Skin of body (tissue), 1 donor: ENCODE measurements at regions not wholly inside any gene's neighbourhood (a gene's known extent, or its start where the extent isn't known, plus 50 kb on each side); places are given as distances from the start of the nearest gene placed in this dataset.
A peak's percentile ranks its signal among the peaks of the same experiment; 100 is the strongest.
"Not testable (repeated sequence)": the region's sequence is repeated elsewhere in the genome, so short reads cannot be mapped to it uniquely, and the experiment has no call there.

Source experiments
- DNase-seq: peaks from one replicate; lab custom pipeline; 2025; lab: John Stamatoyannopoulos, UW

DNA sequence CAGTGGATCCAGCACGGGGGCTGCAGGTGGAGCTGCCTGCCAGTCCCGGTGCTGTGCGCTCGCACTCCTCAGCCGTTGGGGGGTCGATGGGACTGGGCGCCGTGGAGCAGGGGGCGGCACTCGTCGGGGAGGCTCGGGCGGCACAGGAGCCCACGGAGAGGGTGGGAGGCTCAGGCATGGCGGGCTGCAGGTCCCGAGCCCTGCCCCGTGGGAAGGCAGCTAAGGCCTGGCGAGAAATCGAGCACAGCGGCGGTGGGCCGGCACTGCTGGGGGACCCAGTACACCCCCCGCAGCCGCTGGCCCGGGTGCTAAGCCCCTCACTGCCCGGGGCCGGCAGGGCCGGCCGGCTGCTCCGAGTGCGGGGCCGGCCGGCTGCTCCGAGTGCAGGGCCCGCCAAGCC, 52.3 kb upstream of the MARK1 start:
- not testable (repeated sequence) for DNase-seq

DNA sequence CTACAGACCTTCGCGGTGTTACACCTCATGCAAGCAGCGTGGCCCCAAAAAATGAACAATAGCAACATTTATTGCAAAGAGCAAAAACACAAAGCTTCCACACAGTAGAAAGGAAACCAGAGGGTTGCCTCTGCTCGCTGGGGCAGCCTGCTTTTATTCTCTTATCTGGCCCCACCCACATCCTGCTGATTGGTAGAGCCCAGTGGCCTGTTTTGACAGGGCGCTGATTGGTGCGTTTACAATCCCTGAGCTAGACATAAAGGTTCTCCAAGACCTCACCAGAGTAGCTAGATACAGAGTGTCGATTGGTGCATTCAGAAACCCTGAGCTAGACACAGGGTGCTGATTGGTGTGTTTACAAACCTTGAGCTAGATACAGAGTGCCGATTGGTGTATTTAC, 52.8 kb upstream of the MARK1 start:
- DNase-seq = not testable (repeated sequence)

DNA sequence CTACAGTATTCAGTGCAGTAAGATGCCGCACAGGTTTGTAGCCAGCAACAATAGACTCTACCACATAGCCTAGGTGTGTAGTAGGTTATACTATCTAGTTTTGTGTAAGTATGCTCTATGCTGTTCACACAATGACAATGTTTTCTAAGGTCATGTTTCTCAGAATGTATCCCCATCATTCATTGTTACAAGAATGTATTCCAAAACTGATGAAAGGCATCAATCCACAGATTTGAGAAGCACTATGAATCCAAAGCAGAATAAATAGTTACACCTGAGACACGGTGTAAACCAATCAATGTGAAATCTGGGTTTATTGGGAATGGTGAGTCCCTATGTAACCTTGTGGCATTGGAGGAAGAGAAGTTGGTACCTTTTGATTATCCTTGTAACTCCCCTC, 54.5 kb upstream of the MARK1 start:
- no peak for DNase-seq

DNA sequence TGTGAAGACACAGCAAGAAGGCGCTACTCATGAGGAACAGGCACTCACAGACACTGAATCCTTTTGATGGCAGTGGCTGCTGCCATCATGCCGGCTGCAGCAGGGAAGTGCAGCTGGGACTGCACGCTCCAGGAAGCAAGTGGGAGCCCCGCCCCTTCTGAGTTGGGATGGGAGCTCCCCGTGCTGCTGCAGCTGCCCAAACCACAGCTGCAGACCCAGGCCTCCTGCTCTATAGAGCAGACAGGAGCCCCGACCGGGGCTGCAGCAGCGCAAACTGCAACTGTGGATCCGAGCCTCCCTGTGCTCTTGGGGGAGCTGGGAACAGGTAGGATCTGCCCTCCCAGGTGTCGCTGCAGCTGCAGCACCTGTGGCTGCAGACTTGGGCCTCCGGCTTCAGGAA, 65.2 kb upstream of the MARK1 start:
- DNase-seq = no peak

DNA sequence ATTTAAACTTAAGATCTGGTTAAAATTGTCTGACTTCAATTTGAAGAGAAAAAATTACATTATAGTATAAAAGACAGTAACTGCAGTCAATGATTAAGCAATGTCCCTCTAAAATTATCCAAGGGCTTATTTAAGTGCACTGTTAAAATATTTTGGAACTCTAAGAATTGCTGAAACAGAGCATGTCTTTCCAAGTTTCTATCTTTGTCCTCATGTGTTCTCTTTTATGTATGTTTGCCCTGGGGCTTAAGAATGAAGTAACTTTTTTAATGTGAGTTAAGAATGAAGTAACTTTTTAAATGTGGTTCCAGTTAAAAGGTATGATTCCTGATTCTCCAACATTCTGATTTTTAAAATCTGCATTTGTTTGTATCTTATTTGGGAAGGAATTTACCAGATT, 69.0 kb upstream of the MARK1 start:
- peak; percentile 66 for DNase-seq

DNA sequence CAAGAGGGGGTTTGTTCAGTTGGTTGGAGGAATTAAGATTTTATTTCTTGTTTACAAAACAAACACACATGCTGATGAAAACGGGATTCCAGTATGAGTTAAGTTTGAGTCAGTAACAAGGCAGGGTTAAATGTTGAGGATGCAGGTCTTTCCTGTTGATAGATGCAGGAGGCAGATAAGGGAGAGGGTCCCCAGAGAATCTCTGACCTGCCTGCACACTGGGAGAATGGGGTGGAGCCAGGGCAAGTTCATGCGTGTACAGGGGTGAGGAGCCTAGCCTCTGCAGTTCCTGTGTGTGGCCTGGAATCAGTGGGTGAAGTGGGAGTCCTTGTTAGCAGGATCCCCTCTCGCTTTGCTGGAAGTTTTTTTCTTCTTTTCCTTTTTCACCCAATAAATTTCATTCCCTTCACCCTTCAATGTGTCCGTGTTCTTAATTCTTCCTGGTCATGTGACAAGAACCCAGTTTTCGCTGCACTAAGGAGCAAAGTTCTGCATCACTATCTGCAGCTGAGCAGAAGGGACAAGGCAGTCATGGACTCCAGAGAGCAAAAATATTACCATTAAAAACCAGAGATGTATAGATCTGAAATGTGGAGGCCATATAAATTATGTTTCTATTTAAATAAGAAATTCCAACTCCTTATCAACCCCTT, 69.9 kb upstream of the MARK1 start:
- no peak for DNase-seq

DNA sequence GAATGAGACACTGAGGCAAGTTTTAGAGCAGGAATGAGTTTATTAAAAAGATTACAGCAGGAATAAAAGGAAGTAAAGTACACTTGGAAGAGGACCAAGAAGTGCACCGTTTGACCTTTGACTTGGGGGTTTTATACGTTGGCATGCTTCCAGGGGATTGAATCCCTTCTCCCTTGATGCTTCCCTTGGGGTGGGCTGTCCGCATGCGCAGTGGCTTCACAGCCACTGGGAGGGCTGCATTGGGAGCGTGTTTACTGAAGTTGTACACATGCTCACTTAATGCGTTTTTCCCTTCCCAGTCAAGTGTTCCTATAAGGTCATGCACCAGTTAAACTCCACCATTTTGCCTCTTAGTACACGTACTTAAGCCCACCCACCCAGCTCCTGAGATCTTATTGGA, 72.4 kb upstream of the MARK1 start:
- no peak for DNase-seq

DNA sequence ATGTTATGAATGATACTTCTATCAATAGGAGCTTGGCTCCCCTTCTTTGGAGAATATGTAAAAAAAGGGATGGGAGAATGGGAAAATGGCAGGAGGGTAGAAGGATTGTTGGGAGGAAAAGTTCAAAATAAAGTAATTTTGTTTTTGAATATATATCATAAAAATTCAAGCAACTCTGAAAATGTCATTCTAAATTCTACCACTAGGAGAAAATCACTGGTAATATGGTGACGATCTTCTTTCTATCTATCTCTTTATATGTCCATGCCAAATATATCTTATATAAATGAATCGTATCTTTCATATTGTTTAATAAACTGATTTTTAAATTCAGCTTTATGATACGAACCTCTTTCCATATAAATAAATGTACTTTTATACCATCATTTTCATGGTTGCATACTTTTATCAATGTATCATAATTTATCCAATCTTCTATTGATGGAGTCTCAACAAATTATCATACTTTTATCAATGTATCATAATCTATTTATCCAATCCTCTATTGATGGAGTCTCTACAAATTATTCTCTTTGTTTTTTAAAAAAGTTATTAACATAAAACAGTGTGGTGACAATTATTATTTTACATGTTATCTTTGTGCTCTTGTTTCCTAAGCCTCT, 73.7 kb upstream of the MARK1 start:
- DNase-seq = no peak

DNA sequence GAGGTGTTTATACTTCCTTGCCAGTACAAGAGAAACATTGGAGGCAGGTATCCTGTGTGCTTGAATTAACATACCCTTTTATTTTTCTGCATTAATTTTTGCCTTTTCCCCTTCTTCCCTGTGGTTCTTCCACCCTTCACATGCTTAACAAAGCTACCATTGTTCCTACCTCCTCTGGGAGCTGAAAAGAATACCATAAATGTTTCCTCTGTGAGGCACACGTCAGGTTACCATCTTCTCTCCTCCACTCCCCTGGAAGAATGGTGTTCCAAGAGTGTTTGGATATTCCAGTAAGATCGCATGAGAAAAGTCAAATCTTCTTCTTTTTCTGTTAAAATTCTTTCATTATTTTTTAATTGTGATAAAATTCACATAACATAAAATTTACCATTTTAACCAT, 74.6 kb upstream of the MARK1 start:
- no peak for DNase-seq

DNA sequence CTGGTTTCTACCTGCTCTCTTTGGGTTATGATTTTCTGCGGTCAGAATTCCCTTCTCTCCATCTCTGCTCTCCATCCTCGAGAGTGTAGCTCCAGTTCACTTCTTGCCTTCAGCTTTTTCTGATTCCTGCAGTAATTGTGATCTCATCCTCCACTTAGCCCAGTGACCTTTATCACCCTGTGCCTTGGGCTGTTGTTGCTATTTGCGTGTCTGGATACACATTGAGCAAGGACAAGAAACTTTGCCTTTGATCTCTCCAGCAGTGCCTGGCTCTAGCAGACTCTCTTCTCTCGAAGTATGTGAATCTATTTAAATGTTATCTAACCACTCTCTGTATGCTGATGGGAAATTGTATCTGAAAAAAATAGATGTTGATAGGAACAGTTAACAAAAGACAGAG, 76.4 kb upstream of the MARK1 start:
- DNase-seq = peak; percentile 30

DNA sequence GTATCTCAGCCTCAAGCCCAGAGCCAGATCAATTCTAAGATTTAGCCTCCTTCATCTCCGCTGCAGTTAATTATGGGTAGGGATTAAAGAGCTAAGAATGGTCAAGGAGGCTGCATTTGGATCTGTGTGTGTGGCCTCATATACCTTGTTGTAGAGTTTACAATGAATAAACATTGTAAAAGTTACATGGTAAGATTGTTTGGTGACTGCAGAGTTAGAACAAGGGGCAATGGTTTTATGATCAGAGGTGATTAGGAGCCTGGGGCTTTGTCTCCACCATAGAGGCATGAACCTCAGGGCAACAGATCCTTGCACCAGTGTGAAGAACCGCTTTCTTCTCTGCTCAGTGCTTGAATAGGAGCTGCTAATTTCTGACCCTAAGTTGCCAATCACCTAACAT, 77.0 kb upstream of the MARK1 start:
- DNase-seq = no peak

DNA sequence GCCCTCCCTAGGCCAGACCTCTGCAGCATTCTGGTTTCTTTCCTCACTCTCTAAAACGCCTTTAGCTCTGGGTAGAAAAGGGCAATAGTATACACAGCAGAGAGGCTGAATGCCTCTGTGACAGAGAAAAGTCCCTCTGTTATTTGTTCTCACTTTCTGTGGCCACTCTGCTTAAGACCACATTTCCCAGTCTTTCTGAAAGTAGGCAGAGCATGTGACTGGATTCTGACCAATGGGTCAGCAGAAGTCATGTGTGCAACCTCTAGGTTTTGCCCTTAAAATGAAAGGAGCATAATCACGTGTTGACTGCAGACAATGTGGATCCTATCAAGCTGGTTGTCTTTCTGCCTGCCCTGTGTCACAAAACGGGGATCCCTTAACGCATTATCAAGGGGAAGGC, 79.7 kb upstream of the MARK1 start:
- no peak for DNase-seq

DNA sequence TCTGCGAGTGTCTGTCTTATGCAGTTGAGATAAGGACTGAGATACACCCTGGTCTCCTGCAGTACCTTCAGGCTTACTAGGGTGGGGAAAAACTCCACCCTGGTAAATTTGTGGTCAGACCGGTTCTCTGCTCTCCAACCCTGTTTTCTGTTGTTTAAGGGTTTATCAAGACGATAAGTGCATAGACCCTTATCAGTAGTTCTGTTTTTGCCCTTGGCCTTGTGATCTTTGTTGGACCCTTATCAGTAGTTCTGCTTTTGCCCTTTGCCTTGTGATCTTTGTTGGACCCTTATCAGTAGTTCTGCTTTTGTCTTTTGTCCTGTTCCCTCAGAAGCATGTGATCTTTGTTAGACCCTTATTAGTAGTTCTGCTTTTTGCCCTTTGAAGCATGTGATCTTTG, 83.3 kb upstream of the MARK1 start:
- DNase-seq = not testable (repeated sequence)

DNA sequence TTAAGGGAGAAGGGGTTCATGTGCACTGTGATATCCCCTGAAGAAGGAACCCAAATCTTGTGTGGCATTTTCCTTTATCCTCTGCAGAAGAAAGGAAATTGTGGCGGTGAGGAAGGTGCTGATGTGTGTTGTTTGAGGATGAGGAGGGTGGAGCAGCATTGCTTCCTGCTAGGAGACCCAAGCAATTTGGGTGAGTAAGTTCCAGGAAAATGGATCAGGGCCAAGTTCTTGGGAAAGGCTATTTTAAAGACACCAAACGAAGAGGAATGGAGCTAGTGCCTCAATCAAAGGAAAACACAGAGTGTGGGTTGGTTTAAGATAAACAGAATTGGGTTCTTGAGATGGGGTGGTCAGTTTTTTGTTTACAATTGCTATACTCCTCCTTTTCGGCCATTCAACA, 86.7 kb upstream of the MARK1 start:
- DNase-seq = no peak

DNA sequence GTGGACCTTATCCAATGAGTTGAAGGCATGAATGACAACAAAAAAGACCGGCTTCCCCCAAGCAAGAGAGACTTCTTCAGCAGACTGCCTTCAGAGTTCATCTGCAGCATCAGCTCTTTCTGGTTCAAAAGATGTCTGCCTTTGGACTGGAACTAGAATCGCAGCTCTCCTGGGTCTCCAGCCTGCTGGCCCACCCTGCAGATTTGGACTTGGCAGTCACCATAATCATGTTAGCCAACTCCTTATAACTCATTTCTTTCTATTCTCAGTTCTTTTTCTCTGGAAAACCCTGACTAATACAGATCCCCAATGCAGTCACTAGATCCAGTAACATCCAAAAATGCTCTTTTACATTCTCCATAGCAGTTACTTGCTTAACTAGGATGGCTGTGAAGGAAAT, 89.2 kb upstream of the MARK1 start:
- DNase-seq = peak; percentile 38

DNA sequence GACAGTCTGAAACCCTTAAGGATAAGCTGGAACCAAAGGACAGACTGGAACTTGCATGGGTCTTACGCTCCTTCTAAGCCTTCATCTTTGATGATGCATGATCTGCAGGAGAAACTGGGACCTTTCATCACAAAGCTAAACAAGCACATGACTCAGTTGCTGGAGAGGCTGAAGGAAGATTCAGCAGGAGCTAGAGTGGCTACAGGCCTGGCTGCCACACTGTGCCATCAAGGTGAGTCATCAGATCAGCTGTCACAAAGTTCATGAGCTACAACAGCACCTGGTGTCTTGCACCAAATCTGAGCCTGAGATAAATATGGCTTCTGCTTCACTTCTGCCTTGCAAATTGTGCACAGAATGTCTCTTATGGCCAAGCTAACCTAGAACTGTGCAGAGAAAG, 95.5 kb upstream of the MARK1 start:
- DNase-seq = no peak

DNA sequence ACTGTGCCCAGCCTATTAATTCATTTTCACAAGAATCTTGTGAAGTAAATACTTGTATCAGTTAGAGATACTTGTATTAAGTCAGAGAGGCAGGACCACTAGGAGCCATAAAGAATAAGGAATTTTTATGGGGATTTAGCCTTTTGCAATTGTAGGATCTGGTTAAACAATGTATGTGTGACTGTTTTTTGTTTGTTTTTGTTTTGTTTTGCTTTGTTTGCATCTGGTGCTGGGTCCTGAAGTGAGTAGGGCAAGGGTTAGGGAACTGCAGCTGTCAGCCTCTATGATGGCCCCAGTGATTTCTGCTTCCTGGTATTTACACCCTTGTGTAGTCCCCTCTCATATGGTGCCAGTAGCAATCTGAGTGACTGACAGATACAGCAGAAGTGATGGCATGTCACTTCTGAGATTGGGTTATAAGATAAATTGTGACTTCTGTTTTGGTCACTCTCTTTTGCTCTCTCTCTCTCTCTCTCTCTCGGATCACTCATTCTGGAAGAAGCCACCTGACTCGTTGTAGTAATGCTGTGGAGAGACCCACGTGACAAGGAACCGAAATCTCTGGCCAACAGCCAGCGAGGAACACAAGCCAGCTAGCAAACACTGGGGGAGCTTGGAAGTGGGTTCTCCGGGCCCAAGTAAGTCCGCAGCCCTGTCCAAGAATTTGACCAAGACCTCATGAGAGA, 96.2 kb upstream of the MARK1 start:
- no peak for DNase-seq

DNA sequence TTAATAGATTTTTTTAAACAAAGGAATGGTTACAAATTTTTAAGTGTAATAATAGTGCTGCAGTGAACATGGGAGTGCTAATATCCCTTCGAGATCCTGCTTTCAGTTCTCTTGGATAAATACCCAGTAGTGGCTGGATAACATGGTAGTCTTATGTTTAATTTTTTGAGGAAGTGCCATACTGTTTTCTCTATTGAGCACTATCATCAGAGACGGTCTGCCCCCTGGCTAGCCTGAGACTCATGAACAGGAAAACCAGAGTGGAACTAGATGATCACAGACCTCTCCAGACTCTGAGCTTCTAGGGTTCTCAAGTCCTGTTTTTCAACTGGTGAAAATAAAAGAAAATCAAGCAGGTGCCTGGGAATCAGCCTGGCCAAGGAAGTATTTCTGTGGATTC, 97.3 kb upstream of the MARK1 start:
- DNase-seq = no peak

DNA sequence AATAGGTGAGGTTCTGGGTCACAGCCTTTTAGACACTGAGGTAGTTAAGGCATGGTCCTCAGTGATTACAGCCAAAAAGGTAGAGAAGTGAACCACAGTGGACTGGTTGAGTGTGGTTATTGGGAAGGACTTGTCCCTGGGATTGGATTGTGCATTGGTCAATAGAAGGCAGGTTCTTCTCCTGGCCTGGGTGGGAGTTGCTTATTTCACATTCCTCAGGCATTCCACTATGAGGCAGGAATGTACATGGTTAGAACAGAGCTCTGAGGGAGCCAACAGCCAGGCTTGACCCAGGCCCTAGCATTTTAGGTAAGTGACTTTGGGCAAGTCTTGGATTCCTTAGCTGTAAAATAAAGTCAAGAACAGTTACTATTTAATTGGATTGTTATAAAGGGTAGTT, 97.9 kb upstream of the MARK1 start:
- DNase-seq = no peak

DNA sequence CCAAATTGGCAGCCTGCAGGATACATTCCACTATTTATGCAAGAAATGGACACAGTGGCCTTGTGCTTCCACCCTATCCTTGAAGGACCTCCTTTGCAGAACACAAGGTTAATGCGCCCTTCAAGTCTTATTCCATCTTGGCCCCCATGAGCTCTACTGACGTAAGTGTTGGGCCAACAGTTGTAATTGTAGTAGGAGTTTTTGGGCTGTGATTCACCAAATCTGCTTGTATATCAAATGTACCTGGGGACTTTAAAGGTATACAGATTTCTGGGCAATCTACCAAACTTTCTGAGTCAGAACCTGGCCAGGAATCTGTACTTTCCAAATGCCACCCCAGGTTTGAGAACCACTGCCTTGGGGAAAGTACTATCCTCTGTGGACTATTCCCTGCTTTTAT, 100.9 kb upstream of the MARK1 start:
- DNase-seq = no peak

DNA sequence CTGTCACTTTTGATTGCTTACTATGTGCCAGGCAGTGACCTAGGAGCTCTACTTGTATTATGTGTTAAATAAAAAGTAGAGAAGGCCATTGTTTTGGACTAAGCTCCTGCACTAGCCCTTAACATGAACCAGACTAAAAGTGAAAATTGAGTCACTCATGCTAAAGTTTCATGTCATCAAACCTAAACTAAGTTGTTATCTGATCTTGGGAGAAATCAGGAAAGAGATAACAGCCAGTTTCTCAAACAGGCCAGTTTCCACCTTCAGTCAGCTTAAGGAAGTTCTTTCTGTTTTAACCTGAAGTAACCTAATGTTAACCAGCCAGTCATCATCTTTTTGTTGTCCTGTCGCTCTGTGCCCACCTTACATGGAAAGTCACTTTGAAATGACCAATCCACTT, 102.1 kb upstream of the MARK1 start:
- no peak for DNase-seq

DNA sequence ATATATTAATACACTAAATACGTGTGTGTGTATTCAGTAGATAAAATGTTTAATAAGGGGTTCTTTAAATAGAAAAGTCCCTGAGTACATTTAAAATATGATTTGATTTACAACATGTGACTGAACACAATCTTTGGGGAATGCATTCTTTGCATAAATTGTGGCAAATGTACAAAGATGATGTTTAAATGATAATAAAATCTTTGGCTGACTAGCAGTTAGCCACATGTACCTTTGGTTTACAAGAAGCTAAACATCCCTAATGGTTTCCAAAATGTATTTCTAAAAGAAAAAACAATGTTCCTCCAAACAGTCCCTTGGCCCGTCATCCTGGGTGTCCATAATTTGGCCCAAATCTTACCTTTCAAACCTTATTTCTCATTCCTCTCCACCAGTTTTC, 106.4 kb upstream of the MARK1 start:
- DNase-seq = peak; percentile 92

DNA sequence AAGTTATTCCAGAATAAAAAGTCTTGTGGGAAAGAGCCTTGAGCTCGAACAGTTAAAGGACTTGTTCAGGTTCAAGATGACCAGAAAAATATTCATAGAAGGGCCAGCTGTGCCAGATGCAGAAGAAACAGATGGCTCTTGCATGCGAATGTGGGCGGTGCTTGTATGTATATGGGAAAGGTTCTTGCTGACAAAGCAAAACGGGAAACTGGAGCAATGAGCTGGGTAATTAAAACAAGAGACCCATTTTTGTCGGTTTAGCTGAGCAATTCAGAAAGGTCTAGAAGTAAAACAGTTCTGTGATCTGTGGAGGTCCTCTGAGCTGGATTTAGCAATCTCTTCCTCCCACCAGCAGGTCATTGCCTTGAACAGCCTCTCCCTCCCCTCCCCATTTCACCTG, 107.2 kb upstream of the MARK1 start:
- DNase-seq = peak; percentile 73
